Uterus (tissue), 2 donors: ENCODE measurements at regions not wholly inside any gene's neighbourhood (a gene's known extent, or its start where the extent isn't known, plus 50 kb on each side); places are given as distances from the start of the nearest gene placed in this dataset.

ENCODE experiments used
- POLR2A ChIP-seq, 2 donors: fragments of 450-650 bp; IDR thresholded peaks; one replicate each; pipeline ENCODE4 v1.6.1; 2016; ENCODE audit warnings: antibody characterized with exemption in 2 of 2, mild to moderate bottlenecking in 1 of 2, moderate library complexity in 1 of 2
- TF ChIP-seq, protein P1 (sequence below), 4 experiments: fragments of 200-600 bp in 2 of 4; fragments of 450-650 bp in 2 of 4; sonication (generic) in 2 of 4; IDR thresholded peaks; one replicate each; pipeline ENCODE4 v1.5.1; 2016 to 2019; ENCODE audit warnings: antibody characterized with exemption in 4 of 4, mild to moderate bottlenecking in 2 of 4, moderate library complexity in 1 of 4

GRCh38 chr10:78774614-78774998 lies 294.2 kb upstream of the ZMIZ1 start:
- TF ChIP-seq POLR2A (IDR thresholded peaks at IDR 0.05), result no peak
- TF ChIP-seq, protein P1, sequence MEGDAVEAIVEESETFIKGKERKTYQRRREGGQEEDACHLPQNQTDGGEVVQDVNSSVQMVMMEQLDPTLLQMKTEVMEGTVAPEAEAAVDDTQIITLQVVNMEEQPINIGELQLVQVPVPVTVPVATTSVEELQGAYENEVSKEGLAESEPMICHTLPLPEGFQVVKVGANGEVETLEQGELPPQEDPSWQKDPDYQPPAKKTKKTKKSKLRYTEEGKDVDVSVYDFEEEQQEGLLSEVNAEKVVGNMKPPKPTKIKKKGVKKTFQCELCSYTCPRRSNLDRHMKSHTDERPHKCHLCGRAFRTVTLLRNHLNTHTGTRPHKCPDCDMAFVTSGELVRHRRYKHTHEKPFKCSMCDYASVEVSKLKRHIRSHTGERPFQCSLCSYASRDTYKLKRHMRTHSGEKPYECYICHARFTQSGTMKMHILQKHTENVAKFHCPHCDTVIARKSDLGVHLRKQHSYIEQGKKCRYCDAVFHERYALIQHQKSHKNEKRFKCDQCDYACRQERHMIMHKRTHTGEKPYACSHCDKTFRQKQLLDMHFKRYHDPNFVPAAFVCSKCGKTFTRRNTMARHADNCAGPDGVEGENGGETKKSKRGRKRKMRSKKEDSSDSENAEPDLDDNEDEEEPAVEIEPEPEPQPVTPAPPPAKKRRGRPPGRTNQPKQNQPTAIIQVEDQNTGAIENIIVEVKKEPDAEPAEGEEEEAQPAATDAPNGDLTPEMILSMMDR (IDR thresholded peaks at IDR 0.05), result no peak
